ENCODE measurements at regions not wholly inside any gene's neighbourhood (a gene's known extent, or its start where the extent isn't known, plus 50 kb on each side); places are given as distances from the start of the nearest gene placed in this dataset.

- TF ChIP-seq ZC3H10 (CRISPR knock-in tag; IDR thresholded peaks at IDR 0.05) (no peak), OSR1 (CRISPR knock-in tag; IDR thresholded peaks at IDR 0.05) (no peak), RARB (CRISPR knock-in tag; IDR thresholded peaks at IDR 0.05) (no peak), ZFP3 (CRISPR knock-in tag; IDR thresholded peaks at IDR 0.05) (no peak), ISL1 (CRISPR knock-in tag; IDR thresholded peaks at IDR 0.05) (no peak), ZNF565 (CRISPR knock-in tag; conservative IDR thresholded peaks at IDR 0.05; ENCODE audit: low read depth) (no peak), PPARA (CRISPR knock-in tag; IDR thresholded peaks at IDR 0.05; ENCODE audit: borderline replicate concordance) (no peak), ZNF8 (CRISPR knock-in tag; IDR thresholded peaks at IDR 0.05) (no peak), CREB5 (CRISPR knock-in tag; IDR thresholded peaks at IDR 0.05; ENCODE audit: low read depth) (no peak), ZFP30 (CRISPR knock-in tag; IDR thresholded peaks at IDR 0.05) (no peak)
- TF ChIP-seq, protein P1, sequence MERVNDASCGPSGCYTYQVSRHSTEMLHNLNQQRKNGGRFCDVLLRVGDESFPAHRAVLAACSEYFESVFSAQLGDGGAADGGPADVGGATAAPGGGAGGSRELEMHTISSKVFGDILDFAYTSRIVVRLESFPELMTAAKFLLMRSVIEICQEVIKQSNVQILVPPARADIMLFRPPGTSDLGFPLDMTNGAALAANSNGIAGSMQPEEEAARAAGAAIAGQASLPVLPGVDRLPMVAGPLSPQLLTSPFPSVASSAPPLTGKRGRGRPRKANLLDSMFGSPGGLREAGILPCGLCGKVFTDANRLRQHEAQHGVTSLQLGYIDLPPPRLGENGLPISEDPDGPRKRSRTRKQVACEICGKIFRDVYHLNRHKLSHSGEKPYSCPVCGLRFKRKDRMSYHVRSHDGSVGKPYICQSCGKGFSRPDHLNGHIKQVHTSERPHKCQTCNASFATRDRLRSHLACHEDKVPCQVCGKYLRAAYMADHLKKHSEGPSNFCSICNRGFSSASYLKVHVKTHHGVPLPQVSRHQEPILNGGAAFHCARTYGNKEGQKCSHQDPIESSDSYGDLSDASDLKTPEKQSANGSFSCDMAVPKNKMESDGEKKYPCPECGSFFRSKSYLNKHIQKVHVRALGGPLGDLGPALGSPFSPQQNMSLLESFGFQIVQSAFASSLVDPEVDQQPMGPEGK (CRISPR knock-in tag; IDR thresholded peaks at IDR 0.05; ENCODE audit: borderline replicate concordance), result no peak
- TF ChIP-seq, protein P2, sequence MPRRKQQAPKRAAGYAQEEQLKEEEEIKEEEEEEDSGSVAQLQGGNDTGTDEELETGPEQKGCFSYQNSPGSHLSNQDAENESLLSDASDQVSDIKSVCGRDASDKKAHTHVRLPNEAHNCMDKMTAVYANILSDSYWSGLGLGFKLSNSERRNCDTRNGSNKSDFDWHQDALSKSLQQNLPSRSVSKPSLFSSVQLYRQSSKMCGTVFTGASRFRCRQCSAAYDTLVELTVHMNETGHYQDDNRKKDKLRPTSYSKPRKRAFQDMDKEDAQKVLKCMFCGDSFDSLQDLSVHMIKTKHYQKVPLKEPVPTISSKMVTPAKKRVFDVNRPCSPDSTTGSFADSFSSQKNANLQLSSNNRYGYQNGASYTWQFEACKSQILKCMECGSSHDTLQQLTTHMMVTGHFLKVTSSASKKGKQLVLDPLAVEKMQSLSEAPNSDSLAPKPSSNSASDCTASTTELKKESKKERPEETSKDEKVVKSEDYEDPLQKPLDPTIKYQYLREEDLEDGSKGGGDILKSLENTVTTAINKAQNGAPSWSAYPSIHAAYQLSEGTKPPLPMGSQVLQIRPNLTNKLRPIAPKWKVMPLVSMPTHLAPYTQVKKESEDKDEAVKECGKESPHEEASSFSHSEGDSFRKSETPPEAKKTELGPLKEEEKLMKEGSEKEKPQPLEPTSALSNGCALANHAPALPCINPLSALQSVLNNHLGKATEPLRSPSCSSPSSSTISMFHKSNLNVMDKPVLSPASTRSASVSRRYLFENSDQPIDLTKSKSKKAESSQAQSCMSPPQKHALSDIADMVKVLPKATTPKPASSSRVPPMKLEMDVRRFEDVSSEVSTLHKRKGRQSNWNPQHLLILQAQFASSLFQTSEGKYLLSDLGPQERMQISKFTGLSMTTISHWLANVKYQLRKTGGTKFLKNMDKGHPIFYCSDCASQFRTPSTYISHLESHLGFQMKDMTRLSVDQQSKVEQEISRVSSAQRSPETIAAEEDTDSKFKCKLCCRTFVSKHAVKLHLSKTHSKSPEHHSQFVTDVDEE (CRISPR knock-in tag; IDR thresholded peaks at IDR 0.05), result no peak
Observed at GRCh38 chr2:10220902-10221391, 81.8 kb upstream of the HPCAL1 start.

All from SK-N-SH treated with all-trans-retinoic acid at 6 μM for 48 hours (cell line).